ENCODE measurements at regions not wholly inside any gene's neighbourhood (a gene's known extent, or its start where the extent isn't known, plus 50 kb on each side); places are given as distances from the start of the nearest gene placed in this dataset.

DNA sequence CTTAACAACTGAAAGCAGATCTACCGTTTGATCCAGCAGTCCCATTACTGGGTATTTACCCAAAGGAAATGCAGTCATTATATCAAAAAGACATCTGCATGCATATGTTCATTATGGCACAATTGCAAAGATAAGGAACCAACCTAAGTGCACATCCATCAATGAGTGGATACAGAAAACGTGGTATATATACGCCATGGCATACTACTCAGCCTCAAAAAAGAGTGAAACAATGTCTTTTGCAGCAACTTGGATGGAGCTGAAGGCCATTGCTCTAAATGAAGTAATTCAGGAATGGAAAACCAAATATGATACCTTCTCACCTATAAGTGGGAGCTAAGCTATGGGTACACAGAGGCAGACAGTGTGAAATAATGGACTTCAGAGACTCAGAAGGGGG lies 169.3 kb downstream of the ZBTB18 start:
- DNase-seq (ENCODE audit: low read depth): no peak

DNA sequence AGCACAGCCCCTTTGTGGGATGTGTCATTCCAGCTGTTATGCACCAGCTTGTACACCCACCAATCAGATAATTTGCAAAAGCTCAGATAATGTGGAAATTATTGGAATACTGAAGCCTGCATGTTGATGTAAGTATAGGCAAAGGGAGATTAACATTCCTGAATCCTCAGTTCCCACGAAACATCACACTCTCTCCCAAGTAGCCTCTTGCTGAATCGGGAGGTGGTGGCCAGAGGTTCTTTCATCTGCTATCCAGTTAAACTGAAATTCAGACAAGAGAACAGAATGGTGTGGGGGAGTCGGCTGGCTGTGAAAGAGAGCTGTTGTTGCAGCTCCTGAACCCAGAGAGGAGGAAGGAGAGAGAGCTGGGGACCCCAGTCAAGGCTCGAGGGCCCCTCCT lies 170.9 kb downstream of the ZBTB18 start:
- no peak for DNase-seq (ENCODE audit: low read depth)

GRCh38 chr1:244224487-244225430 lies 173.7 kb downstream of the ZBTB18 start:
- DNase-seq (ENCODE audit: low read depth): no peak

- no peak for DNase-seq (ENCODE audit: low read depth)
Observed at GRCh38 chr1:244226435-244226834, 175.4 kb downstream of the ZBTB18 start.

DNA sequence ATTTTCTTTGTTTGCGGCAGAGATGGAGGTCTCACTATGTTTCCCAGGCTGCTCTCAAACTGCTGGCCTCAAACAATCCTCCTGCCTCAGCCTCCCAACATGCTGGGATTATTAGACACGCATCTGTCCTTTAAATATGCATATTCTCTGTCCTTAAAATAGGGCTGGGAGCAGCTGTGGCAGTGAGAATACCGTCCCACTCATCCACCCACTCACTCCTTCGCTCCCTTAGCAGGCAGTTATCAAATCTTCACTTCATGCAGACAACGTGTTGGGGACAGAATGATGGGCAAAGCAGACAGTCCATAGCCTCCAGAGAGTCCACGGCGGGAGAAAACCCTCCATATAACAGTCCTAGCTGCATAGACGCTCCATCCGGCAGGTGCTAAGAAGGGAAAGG lies 179.4 kb downstream of the ZBTB18 start:
- DNase-seq (ENCODE audit: low read depth): no peak

GRCh38 chr1:244231193-244231571 lies 180.1 kb downstream of the ZBTB18 start:
- DNase-seq (ENCODE audit: low read depth): no peak

GRCh38 chr1:244231572-244232315 lies 180.7 kb downstream of the ZBTB18 start:
- DNase-seq (ENCODE audit: low read depth): no peak

DNA sequence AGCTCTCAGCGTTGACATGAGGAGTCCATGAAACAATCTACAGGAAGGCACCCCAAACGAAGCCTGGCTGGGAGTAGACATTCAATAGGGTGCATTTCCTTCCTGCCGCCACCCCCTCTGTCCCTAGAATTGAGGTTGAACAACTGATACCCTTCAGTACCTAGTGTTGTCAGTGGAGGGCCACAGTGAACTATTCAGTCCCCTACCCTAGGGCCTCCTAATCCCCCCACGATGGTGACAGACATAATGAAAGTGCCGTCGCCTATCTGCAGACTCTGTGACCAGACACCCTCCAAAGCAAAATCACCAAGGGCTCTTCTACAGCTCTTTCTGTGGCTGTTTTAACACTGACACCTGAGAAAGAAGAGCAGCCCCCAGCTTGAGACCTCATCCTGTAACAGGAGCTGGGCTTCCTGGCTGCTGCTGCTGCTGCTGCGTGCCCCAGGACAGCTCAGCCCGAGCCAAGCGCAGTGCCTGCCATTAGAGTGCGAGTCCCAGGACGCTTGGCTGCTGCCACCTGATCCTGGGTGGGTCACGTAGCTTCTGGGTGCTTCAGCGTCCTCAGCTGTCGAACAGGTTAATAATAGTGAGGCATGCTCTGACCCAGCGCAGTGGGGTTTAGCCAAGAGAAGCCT lies 183.0 kb downstream of the ZBTB18 start:
- no peak for DNase-seq (ENCODE audit: low read depth)

GRCh38 chr1:244235157-244235556 lies 184.1 kb downstream of the ZBTB18 start:
- DNase-seq (ENCODE audit: low read depth): no peak

- DNase-seq (ENCODE audit: low read depth): no peak
Observed at GRCh38 chr1:244236101-244236500, 185.0 kb downstream of the ZBTB18 start.

DNA sequence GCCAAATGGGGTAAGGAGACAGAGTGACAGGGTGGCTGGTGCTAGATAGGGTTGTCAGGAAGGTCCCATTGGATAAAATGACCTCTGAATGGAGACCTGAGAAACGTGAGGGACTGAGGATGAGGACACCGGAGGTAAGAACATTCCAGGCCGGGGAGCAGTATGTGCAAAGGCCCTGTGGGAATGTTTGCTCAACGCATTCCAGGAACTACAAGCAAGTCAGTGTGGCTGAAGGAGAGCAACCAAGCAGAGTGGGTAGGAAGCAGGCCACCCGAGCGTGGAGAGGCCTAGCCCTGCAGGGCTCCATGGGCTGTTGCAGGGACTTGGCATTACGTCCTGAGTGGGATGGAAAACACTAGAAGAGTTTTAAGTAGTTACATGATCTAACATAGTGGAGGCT lies 185.6 kb downstream of the ZBTB18 start:
- no peak for DNase-seq (ENCODE audit: low read depth)

- DNase-seq (ENCODE audit: low read depth): no peak
Observed at GRCh38 chr1:244237445-244237844, 186.4 kb downstream of the ZBTB18 start.

DNA sequence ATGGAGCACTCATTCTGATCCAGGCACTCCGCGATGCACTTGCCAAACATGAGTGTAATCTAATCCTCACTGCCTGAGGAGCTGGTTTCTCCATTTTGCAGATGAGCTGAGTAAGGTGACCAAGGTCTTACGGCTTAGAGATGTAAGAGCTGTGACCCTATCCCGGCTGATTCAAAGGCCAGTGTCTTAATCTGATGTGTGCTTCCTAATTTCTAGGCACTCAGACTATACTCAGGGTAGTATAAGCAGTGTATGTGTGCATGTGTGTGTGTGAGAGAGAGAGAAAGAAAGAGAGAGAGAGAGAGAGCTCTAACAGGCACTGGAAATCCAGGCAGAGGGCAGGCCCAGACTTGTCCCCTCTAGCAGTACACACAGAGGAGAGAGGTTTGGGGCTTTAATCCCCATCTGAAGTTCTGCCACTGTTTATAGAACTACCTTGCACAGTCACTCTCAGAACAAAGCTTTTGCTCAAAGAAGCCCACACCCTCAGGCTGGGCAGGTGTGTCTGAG lies 188.2 kb downstream of the ZBTB18 start:
- no peak for DNase-seq (ENCODE audit: low read depth)

GRCh38 chr1:244241438-244241837 lies 190.4 kb downstream of the ZBTB18 start:
- DNase-seq (ENCODE audit: low read depth): no peak

- no peak for DNase-seq (ENCODE audit: low read depth)
Observed at GRCh38 chr1:244242446-244242845, 191.4 kb downstream of the ZBTB18 start.

DNA sequence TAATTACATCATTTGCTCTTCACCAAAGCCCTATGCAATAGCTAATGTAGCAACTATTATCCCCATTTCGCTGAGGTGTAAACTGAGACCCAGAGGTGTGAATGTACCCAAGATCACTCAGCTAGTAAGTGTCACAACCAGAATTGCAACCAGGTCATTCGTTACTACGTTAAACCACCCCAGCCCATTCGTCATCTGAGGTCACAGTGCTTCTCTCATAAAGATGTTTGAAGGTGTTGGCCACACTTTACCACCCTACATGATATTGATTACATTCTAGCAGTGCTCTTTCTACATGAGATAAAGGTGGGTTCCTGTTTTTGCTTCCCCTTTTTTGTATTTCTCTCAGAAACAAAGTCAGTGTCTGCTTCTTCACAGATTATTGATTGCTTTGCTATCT lies 195.3 kb downstream of the ZBTB18 start:
- no peak for DNase-seq (ENCODE audit: low read depth)

DNA sequence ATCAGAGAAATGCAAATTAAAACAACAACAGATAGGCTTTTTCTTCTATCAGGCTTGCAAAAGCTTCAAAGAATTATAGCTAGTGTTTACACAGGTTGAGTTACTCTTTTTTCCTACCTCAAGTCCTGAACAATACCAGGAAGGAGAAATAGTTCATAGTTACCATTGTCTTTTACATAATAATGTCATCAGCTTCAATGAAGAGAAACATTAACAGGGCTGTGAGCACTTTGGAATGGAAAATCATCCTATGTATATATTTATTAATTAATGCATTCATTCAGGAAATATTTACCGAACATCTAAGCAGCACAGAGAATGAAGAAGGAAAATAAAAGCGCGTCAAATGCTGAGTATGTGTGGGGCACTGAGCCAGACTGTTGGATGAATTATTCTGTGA lies 197.3 kb downstream of the ZBTB18 start:
- no peak for DNase-seq (ENCODE audit: low read depth)

GRCh38 chr1:244252211-244252610 lies 199.5 kb downstream of the ADSS2 start:
- DNase-seq (ENCODE audit: low read depth): no peak

- DNase-seq (ENCODE audit: low read depth): no peak
Observed at GRCh38 chr1:244254467-244254866, 197.2 kb downstream of the ADSS2 start.

DNA sequence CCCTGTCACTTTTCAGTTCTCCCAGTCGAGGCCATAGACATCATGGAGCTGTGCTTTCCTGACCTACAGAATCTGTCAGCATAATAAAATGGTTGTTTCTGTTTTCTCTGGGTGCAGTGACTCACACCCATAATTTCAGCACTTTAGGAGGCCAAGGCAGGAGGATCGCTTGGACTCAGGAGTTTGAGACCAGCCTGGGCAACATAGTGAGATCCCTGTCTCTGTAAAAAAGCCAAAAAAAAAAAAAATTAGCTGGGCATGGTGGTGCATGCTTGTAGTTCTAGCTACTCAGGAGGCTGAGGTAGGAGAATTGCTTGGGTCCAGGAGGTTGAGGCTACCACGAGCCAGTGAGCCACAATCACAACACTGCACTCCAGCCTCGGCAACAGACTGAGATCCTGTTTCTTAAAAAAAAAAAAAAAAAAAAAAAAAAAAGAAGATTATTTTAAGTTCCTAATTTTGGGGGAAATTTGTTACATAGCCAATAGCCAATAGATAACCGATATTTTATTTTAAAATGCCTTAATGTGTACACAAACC lies 196.2 kb downstream of the ADSS2 start:
- DNase-seq (ENCODE audit: low read depth): no peak

DNA sequence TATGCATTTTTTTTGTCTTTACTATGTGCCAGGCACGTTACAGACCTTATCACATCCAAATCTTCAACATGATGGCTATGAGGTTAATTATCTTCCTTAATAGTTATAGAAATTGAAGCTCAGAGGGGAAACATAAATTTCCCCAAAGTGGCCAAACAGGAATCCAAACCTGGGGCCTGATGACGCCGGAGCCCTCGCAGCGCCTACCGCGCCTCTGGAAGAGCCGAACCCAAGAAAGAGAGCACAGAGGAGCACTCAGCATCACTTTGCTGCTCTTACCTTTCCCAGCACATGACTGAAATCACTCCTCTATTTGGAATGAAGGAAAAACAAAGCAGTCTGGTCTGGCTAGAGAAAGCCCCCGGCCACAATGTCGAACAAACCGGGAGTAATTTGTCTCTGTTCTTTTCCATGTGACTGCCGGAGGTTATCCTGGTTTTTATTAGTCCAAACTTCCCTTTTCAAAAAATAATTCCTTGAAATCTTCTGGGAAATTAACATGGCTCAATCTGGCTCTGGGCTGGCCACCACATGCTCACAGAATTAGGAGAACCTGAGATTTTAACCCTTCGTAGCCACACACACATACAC lies 195.5 kb downstream of the ADSS2 start:
- no peak for DNase-seq (ENCODE audit: low read depth)

DNA sequence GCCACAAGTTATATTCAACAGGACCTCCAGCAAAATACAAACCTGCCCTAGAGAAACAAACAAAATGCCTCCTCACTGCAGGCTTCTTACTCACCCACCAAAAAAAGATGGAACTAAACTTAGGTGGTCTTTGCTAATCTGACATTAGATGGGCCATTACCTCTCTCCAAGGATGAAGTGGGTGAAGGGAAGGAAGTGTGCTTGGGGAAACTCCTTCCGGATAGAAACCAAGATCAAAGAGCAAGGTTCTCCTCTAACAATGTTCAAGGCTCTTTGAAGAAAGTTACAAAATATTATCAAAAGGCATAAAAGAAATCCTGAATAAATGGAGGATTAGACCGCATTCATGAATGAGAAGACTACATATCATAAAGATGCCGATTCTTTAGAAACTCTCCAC lies 187.5 kb downstream of the ADSS2 start:
- DNase-seq (ENCODE audit: low read depth): no peak

Data from T follicular helper cell (primary cell).